Suprapubic skin (tissue), 4 donors: ENCODE measurements at regions not wholly inside any gene's neighbourhood (a gene's known extent, or its start where the extent isn't known, plus 50 kb on each side); places are given as distances from the start of the nearest gene placed in this dataset.

Source experiments
- EP300 ChIP-seq: sonication (generic); formaldehyde crosslinking; IDR thresholded peaks from one replicate; pipeline ENCODE4 v1.6.1; 2017; ENCODE audit warnings: antibody characterized with exemption
- POLR2AphosphoS5 ChIP-seq, 3 donors: sonication (generic); formaldehyde crosslinking; IDR thresholded peaks; one replicate each; pipeline ENCODE4 v1.6.1; 2017; ENCODE audit warnings: antibody characterized with exemption in 3 of 3
- TF ChIP-seq, protein P1 (sequence below), 2 donors: fragments of 200-600 bp in 1 of 2; fragments of 450-650 bp in 1 of 2; sonication (generic) in 1 of 2; IDR thresholded peaks; one replicate each; pipeline ENCODE4 v1.5.1; 2016 to 2019; ENCODE audit warnings: antibody characterized with exemption in 2 of 2, mild to moderate bottlenecking in 1 of 2, moderate library complexity in 1 of 2

DNA sequence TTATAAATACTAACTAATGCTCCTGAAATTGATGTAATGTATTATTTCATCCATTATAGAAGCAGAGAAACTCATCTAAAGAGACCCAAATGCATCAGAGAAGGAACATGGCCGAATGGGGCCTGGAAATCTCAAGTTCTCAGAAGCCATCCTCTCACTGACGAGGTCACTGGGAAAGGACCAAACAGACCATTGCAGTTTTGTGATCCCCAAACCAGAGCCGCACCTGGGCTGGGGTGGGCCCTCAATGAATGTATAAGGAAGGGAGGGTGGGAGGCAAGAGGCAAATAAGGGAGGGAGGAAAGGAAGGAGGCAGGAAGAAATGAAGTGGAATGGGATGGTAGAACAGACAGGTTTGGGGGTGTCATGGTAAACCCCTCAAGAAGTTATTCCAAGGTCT is 245.3 kb upstream of the ID2 start:
- TF ChIP-seq EP300 = no peak
- TF ChIP-seq, protein P1, sequence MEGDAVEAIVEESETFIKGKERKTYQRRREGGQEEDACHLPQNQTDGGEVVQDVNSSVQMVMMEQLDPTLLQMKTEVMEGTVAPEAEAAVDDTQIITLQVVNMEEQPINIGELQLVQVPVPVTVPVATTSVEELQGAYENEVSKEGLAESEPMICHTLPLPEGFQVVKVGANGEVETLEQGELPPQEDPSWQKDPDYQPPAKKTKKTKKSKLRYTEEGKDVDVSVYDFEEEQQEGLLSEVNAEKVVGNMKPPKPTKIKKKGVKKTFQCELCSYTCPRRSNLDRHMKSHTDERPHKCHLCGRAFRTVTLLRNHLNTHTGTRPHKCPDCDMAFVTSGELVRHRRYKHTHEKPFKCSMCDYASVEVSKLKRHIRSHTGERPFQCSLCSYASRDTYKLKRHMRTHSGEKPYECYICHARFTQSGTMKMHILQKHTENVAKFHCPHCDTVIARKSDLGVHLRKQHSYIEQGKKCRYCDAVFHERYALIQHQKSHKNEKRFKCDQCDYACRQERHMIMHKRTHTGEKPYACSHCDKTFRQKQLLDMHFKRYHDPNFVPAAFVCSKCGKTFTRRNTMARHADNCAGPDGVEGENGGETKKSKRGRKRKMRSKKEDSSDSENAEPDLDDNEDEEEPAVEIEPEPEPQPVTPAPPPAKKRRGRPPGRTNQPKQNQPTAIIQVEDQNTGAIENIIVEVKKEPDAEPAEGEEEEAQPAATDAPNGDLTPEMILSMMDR (IDR thresholded peaks at IDR 0.05) = no peak
- TF ChIP-seq POLR2AphosphoS5 (IDR thresholded peaks at IDR 0.05) = no peak
